ENCODE measurements at regions not wholly inside any gene's neighbourhood (a gene's known extent, or its start where the extent isn't known, plus 50 kb on each side); places are given as distances from the start of the nearest gene placed in this dataset.
"Not testable (repeated sequence)": the region's sequence is repeated elsewhere in the genome, so short reads cannot be mapped to it uniquely, and the experiment has no call there.

DNA sequence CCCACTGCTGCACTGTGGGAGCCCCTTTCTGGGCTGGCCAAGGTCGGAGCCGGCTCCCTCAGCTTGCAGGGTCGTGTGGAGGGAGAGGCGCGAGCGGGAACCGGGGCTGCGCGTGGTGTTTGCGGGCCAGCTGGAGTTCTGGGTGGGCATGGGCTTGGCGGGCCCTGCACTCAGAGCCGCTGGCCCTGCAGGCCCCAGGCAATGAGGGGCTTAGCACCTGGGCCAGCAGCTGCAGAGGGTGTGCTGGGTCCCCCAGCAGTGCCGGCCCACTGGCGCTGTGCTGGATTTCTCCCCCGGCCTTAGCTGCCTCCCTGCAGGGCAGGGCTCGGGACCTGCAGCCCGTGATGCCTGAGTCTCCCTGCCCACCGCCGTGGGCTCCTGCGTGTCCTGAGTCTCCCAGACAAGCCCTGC lies 125.3 kb downstream of the ALG10B start:
- TF ChIP-seq, protein P1, sequence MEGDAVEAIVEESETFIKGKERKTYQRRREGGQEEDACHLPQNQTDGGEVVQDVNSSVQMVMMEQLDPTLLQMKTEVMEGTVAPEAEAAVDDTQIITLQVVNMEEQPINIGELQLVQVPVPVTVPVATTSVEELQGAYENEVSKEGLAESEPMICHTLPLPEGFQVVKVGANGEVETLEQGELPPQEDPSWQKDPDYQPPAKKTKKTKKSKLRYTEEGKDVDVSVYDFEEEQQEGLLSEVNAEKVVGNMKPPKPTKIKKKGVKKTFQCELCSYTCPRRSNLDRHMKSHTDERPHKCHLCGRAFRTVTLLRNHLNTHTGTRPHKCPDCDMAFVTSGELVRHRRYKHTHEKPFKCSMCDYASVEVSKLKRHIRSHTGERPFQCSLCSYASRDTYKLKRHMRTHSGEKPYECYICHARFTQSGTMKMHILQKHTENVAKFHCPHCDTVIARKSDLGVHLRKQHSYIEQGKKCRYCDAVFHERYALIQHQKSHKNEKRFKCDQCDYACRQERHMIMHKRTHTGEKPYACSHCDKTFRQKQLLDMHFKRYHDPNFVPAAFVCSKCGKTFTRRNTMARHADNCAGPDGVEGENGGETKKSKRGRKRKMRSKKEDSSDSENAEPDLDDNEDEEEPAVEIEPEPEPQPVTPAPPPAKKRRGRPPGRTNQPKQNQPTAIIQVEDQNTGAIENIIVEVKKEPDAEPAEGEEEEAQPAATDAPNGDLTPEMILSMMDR (IDR thresholded peaks at IDR 0.05; ENCODE audit: poor library complexity) = not testable (repeated sequence)
- TF ChIP-seq EZH2 (IDR thresholded peaks at IDR 0.05; ENCODE audit: borderline replicate concordance); EZH2phosphoT487 (IDR thresholded peaks at IDR 0.05; ENCODE audit: low read depth, severe bottlenecking, unreplicated experiment): not testable (repeated sequence)
